ENCODE measurements at regions not wholly inside any gene's neighbourhood (a gene's known extent, or its start where the extent isn't known, plus 50 kb on each side); places are given as distances from the start of the nearest gene placed in this dataset.

- no peak for DNase-seq (ENCODE audit: low spot score)
- TF ChIP-seq CTCF (IDR thresholded peaks at IDR 0.05; ENCODE audit: unreplicated experiment): no peak
- H3K4me1 Mint-ChIP-seq (ENCODE audit: unreplicated experiment): no peaks in the 10 kb centered on the region
- H3K36me3 Mint-ChIP-seq (ENCODE audit: low read depth, unreplicated experiment): no peaks in the 10 kb centered on the region
- H3K9me3 Mint-ChIP-seq (ENCODE audit: unreplicated experiment): no peaks in the 10 kb centered on the region
- H3K4me3 Mint-ChIP-seq (ENCODE audit: unreplicated experiment): no peak overlapping the region
- no peak overlapping the region for H3K27ac Mint-ChIP-seq (ENCODE audit: unreplicated experiment)
- peaks cover 3% of the 10 kb centered on the region for H3K27me3 Mint-ChIP-seq (ENCODE audit: unreplicated experiment)
Observed at GRCh38 chr17:5687646-5688045, 103.3 kb upstream of the NLRP1 start.

DNA sequence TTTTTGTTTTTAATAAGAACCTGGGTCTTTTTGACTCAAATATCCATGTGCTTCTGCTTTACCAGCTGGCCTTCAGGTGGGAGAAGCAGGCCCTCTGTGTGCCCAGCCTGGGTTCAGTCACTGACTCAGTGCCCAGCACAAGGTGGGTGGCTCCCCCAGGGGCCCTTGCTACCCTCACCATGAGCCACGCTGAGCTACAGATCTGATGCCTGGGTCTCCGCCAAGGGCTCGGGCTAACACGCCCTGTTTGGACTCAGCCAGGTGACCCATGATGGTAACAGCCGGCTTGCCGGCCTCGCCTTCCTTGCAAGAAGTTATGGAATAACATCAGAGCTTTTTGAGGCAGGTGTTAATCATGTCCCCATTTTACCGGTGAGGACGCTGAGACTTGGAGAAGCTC lies 109.5 kb upstream of the NLRP1 start:
- no peak for DNase-seq (ENCODE audit: low spot score)
- Mint-ChIP-seq H3K4me3 (ENCODE audit: unreplicated experiment) (no peak overlapping the region), H3K4me1 (ENCODE audit: unreplicated experiment) (no peaks in the 10 kb centered on the region), H3K27me3 (ENCODE audit: unreplicated experiment) (peaks cover 3% of the 10 kb centered on the region), H3K27ac (ENCODE audit: unreplicated experiment) (no peak overlapping the region), H3K9me3 (ENCODE audit: unreplicated experiment) (no peaks in the 10 kb centered on the region), H3K36me3 (ENCODE audit: low read depth, unreplicated experiment) (no peaks in the 10 kb centered on the region)
- TF ChIP-seq CTCF (IDR thresholded peaks at IDR 0.05; ENCODE audit: unreplicated experiment): no peak

GRCh38 chr17:5694551-5694950 lies 110.2 kb upstream of the NLRP1 start:
- no peak overlapping the region for H3K4me3 Mint-ChIP-seq (ENCODE audit: unreplicated experiment)
- no peak for TF ChIP-seq CTCF (IDR thresholded peaks at IDR 0.05; ENCODE audit: unreplicated experiment)
- no peak overlapping the region for H3K27ac Mint-ChIP-seq (ENCODE audit: unreplicated experiment)
- DNase-seq (ENCODE audit: low spot score): no peak
- no peaks in the 10 kb centered on the region for H3K36me3 Mint-ChIP-seq (ENCODE audit: low read depth, unreplicated experiment)
- H3K9me3 Mint-ChIP-seq (ENCODE audit: unreplicated experiment): no peaks in the 10 kb centered on the region
- no peaks in the 10 kb centered on the region for H3K4me1 Mint-ChIP-seq (ENCODE audit: unreplicated experiment)
- H3K27me3 Mint-ChIP-seq (ENCODE audit: unreplicated experiment): peaks cover 3% of the 10 kb centered on the region

DNA sequence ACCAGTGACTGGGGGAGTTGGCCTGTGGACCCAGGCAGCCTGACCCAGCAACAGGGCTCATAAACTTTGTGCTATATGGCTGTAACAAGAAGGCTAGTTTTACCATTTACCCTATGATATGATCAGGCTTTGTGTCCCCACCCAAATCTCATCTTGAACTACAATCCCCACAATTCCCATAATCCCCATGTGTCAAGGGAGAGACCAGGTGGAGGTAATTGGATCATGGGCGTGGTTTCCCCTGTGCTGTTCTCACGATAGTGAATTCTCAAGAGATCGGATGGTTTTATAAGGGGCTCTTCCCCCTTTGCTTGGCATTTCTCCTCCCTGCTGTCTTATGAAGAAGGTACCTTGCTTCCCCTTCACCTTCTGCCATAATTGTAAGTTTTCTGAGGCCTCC lies 111.2 kb upstream of the NLRP1 start:
- DNase-seq (ENCODE audit: low spot score): no peak
- Mint-ChIP-seq H3K9me3 (ENCODE audit: unreplicated experiment) (no peaks in the 10 kb centered on the region), H3K27ac (ENCODE audit: unreplicated experiment) (no peak overlapping the region), H3K27me3 (ENCODE audit: unreplicated experiment) (peaks cover 3% of the 10 kb centered on the region), H3K4me3 (ENCODE audit: unreplicated experiment) (no peak overlapping the region), H3K4me1 (ENCODE audit: unreplicated experiment) (no peaks in the 10 kb centered on the region), H3K36me3 (ENCODE audit: low read depth, unreplicated experiment) (no peaks in the 10 kb centered on the region)
- TF ChIP-seq CTCF (IDR thresholded peaks at IDR 0.05; ENCODE audit: unreplicated experiment): no peak

DNA sequence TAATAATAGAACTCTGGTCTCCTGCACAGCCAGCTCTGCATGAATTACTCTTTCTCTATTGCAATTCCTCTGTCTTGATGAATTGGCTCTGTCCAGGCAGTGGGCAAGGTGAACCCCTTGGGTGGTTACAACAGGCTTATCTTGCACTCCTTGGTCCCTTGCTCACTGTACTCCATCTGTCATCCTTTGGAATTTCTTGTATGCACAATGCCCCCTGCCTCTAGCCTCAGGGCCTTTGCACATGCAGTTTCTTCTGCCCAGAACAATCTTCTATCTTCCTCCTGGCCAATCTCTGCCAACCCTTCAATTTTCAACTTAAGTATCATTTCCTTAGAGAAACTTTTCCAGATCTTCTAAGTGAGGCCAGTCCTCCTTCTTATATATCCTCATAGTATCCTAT lies 114.7 kb upstream of the NLRP1 start:
- H3K36me3 Mint-ChIP-seq (ENCODE audit: low read depth, unreplicated experiment): no peaks in the 10 kb centered on the region
- TF ChIP-seq CTCF (IDR thresholded peaks at IDR 0.05; ENCODE audit: unreplicated experiment): no peak
- no peaks in the 10 kb centered on the region for H3K4me1 Mint-ChIP-seq (ENCODE audit: unreplicated experiment)
- no peaks in the 10 kb centered on the region for H3K9me3 Mint-ChIP-seq (ENCODE audit: unreplicated experiment)
- peaks cover 3% of the 10 kb centered on the region for H3K27me3 Mint-ChIP-seq (ENCODE audit: unreplicated experiment)
- no peak for DNase-seq (ENCODE audit: low spot score)
- H3K4me3 Mint-ChIP-seq (ENCODE audit: unreplicated experiment): no peak overlapping the region
- no peak overlapping the region for H3K27ac Mint-ChIP-seq (ENCODE audit: unreplicated experiment)

All from endothelial cell (in vitro differentiated cells).